ENCODE measurements at regions not wholly inside any gene's neighbourhood (a gene's known extent, or its start where the extent isn't known, plus 50 kb on each side); places are given as distances from the start of the nearest gene placed in this dataset.

GRCh38 chr3:83934192-83935021 lies 1024.4 kb upstream of the CADM2 start:
- H3K4me3 ChIP-seq (replicated peaks in 1 of 4; ENCODE audit: control extremely low read depth in 1 of 4, insufficient read depth in 1 of 4, low read depth in 3 of 4, low read length in 4 of 4): no peak overlapping the region
- TF ChIP-seq EZH2 (IDR thresholded peaks at IDR 0.05; ENCODE audit: low read length, missing control alignments): no peak
- no peak for TF ChIP-seq CTCF (conservative IDR thresholded peaks at IDR 0.05 in 1 of 2, IDR thresholded peaks at IDR 0.05 in 1 of 2; ENCODE audit: low read depth in 1 of 2, low read length in 2 of 2)
- no peaks in the 10 kb centered on the region for H3K36me3 ChIP-seq (ENCODE audit: control insufficient read depth, insufficient read depth, low read length)
- no peaks in the 10 kb centered on the region for H3K79me2 ChIP-seq (ENCODE audit: control insufficient read depth, insufficient read depth, low read length)
- no peaks in the 10 kb centered on the region for H3K27me3 ChIP-seq (ENCODE audit: control insufficient read depth, insufficient read depth, low read length)
- H2AFZ ChIP-seq (ENCODE audit: low read length): no peak overlapping the region
- DNase-seq (ENCODE audit: low read depth in 2 of 2): peak; percentile 1 to 70
- no peak overlapping the region for H3K4me2 ChIP-seq (ENCODE audit: extremely low read depth, insufficient read depth, low read length)
- no peaks in the 10 kb centered on the region for H3K9me3 ChIP-seq (ENCODE audit: control insufficient read depth, insufficient read depth, low read depth, low read length)
- H4K20me1 ChIP-seq (ENCODE audit: control insufficient read depth, extremely low read depth, insufficient read depth, low read length): no peaks in the 10 kb centered on the region
- no peak overlapping the region for H3K27ac ChIP-seq (ENCODE audit: insufficient read depth, low read length)
- H3K4me1 ChIP-seq (ENCODE audit: control insufficient read depth, extremely low read depth, insufficient read depth, low read length): no peaks in the 10 kb centered on the region
- no peak overlapping the region for H3K9ac ChIP-seq (ENCODE audit: insufficient read depth, low read length)

GRCh38 chr3:83938491-83938890 lies 1020.3 kb upstream of the CADM2 start:
- no peak for TF ChIP-seq CTCF (conservative IDR thresholded peaks at IDR 0.05 in 1 of 2, IDR thresholded peaks at IDR 0.05 in 1 of 2; ENCODE audit: low read depth in 1 of 2, low read length in 2 of 2)
- TF ChIP-seq EZH2 (IDR thresholded peaks at IDR 0.05; ENCODE audit: low read length, missing control alignments): no peak
- H3K79me2 ChIP-seq (ENCODE audit: control insufficient read depth, insufficient read depth, low read length): no peaks in the 10 kb centered on the region
- H3K27ac ChIP-seq (ENCODE audit: insufficient read depth, low read length): no peak overlapping the region

GRCh38 chr3:83941990-83942745 lies 1016.6 kb upstream of the CADM2 start:
- H3K9ac ChIP-seq (ENCODE audit: insufficient read depth, low read length): no peak overlapping the region
- H3K27me3 ChIP-seq (ENCODE audit: control insufficient read depth, insufficient read depth, low read length): no peaks in the 10 kb centered on the region
- H2AFZ ChIP-seq (ENCODE audit: low read length): no peak overlapping the region
- no peaks in the 10 kb centered on the region for H3K79me2 ChIP-seq (ENCODE audit: control insufficient read depth, insufficient read depth, low read length)
- no peak for DNase-seq (ENCODE audit: low read depth in 2 of 2)
- H3K9me3 ChIP-seq (ENCODE audit: control insufficient read depth, insufficient read depth, low read depth, low read length): no peaks in the 10 kb centered on the region
- H4K20me1 ChIP-seq (ENCODE audit: control insufficient read depth, extremely low read depth, insufficient read depth, low read length): no peaks in the 10 kb centered on the region
- no peak overlapping the region for H3K27ac ChIP-seq (ENCODE audit: insufficient read depth, low read length)
- H3K4me1 ChIP-seq (ENCODE audit: control insufficient read depth, extremely low read depth, insufficient read depth, low read length): no peaks in the 10 kb centered on the region
- H3K36me3 ChIP-seq (ENCODE audit: control insufficient read depth, insufficient read depth, low read length): no peaks in the 10 kb centered on the region
- no peak overlapping the region for H3K4me3 ChIP-seq (replicated peaks in 1 of 4; ENCODE audit: control extremely low read depth in 1 of 4, insufficient read depth in 1 of 4, low read depth in 3 of 4, low read length in 4 of 4)
- H3K4me2 ChIP-seq (ENCODE audit: extremely low read depth, insufficient read depth, low read length): no peak overlapping the region
- TF ChIP-seq CTCF (conservative IDR thresholded peaks at IDR 0.05 in 1 of 2, IDR thresholded peaks at IDR 0.05 in 1 of 2; ENCODE audit: low read depth in 1 of 2, low read length in 2 of 2) (no peak), EZH2 (IDR thresholded peaks at IDR 0.05; ENCODE audit: low read length, missing control alignments) (no peak)

More at GRCh38 chr3:83938491-83938890, 1020.3 kb upstream of the CADM2 start:
- H3K9me3 ChIP-seq (ENCODE audit: control insufficient read depth, insufficient read depth, low read depth, low read length): no peaks in the 10 kb centered on the region
- no peaks in the 10 kb centered on the region for H4K20me1 ChIP-seq (ENCODE audit: control insufficient read depth, extremely low read depth, insufficient read depth, low read length)
- H2AFZ ChIP-seq (ENCODE audit: low read length): no peak overlapping the region
- no peak overlapping the region for H3K4me2 ChIP-seq (ENCODE audit: extremely low read depth, insufficient read depth, low read length)
- no peaks in the 10 kb centered on the region for H3K36me3 ChIP-seq (ENCODE audit: control insufficient read depth, insufficient read depth, low read length)
- no peaks in the 10 kb centered on the region for H3K27me3 ChIP-seq (ENCODE audit: control insufficient read depth, insufficient read depth, low read length)
- no peaks in the 10 kb centered on the region for H3K4me1 ChIP-seq (ENCODE audit: control insufficient read depth, extremely low read depth, insufficient read depth, low read length)
- DNase-seq (ENCODE audit: low read depth in 2 of 2): no peak
- H3K4me3 ChIP-seq (replicated peaks in 1 of 4; ENCODE audit: control extremely low read depth in 1 of 4, insufficient read depth in 1 of 4, low read depth in 3 of 4, low read length in 4 of 4): no peak overlapping the region
- H3K9ac ChIP-seq (ENCODE audit: insufficient read depth, low read length): no peak overlapping the region

All from fibroblast of lung (primary cell).